ENCODE measurements at regions not wholly inside any gene's neighbourhood (a gene's known extent, or its start where the extent isn't known, plus 50 kb on each side); places are given as distances from the start of the nearest gene placed in this dataset.
A peak's percentile ranks its signal among the peaks of the same experiment; 100 is the strongest.

DNA sequence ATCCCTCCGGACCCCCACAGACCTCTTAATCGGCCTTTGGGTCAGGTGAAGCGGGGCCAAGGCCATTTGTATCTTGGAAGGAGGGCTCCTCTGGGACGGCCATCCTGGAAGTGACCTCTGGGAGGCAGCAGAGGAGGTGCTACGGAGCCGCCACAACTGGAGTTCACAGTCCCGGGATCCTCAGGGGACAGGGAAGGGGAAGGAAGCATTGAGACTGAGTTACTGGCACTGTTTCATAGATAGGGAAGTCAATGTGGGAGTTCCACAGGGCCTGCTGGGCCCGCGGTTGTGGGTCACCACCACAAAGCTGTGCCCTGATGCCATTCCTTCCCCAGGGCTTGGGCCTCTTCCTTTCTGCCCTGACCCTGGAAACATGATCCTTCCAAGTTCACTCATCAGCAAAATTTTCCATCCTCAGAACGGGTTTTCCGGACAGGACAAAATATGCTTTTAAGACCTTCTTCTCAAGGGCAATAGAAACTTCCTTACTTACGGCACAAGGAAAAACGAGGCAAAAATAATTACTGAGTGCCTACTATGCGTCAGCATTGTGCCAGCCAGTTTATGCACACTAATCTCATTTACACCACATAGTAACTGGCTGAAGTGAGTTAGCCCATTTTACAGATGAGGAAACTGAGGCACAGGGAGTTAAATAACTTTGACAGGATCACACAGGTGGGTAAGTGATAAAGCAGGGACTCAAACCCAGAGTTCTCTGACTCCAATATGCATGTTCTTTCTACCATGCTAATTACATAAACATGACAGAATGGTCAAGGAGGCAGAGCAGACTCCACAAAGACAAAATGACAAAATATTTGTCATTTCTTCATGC lies 143.8 kb downstream of the UNC5CL start:
- peaks cover 6% of the 10 kb centered on the region for H3K4me1 Mint-ChIP-seq (ENCODE audit: low read depth)
- H3K4me3 Mint-ChIP-seq (ENCODE audit: unreplicated experiment) = no peak overlapping the region
- no peak overlapping the region for H3K27ac Mint-ChIP-seq (ENCODE audit: unreplicated experiment)
- H3K36me3 Mint-ChIP-seq (ENCODE audit: low read depth) = peaks cover 2% of the 10 kb centered on the region
- H3K9me3 Mint-ChIP-seq (ENCODE audit: low read depth) = no peaks in the 10 kb centered on the region
- TF ChIP-seq, protein P1, sequence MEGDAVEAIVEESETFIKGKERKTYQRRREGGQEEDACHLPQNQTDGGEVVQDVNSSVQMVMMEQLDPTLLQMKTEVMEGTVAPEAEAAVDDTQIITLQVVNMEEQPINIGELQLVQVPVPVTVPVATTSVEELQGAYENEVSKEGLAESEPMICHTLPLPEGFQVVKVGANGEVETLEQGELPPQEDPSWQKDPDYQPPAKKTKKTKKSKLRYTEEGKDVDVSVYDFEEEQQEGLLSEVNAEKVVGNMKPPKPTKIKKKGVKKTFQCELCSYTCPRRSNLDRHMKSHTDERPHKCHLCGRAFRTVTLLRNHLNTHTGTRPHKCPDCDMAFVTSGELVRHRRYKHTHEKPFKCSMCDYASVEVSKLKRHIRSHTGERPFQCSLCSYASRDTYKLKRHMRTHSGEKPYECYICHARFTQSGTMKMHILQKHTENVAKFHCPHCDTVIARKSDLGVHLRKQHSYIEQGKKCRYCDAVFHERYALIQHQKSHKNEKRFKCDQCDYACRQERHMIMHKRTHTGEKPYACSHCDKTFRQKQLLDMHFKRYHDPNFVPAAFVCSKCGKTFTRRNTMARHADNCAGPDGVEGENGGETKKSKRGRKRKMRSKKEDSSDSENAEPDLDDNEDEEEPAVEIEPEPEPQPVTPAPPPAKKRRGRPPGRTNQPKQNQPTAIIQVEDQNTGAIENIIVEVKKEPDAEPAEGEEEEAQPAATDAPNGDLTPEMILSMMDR (IDR thresholded peaks at IDR 0.05) = peak; percentile 79
- DNase-seq (ENCODE audit: low spot score) = no peak
- peaks cover 49% of the 10 kb centered on the region for H3K27me3 Mint-ChIP-seq (ENCODE audit: low read depth)

DNA sequence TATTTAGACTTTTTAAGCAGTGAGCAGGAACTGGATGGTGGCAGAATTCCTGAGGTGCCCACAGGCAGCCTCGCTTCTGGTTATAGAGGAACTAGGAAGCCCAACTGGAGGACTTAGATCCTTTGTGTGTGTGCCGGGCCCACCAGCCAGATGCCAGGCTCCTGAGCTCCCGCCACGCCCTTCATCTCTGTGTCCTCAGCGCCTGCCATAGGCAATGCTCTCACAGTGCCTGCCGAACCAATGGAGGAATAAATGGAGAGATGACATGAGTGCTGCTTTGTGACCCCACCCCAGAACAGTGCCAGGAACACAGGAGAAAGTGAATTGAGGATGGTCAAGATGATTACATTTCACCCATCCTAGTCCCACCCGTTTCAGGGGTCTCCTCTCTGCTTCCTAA lies 146.0 kb downstream of the UNC5CL start:
- no peak overlapping the region for H3K27ac Mint-ChIP-seq (ENCODE audit: unreplicated experiment)
- no peaks in the 10 kb centered on the region for H3K9me3 Mint-ChIP-seq (ENCODE audit: low read depth)
- H3K4me1 Mint-ChIP-seq (ENCODE audit: low read depth) = peaks cover 6% of the 10 kb centered on the region
- H3K36me3 Mint-ChIP-seq (ENCODE audit: low read depth) = peaks cover 2% of the 10 kb centered on the region
- TF ChIP-seq, protein P1 (IDR thresholded peaks at IDR 0.05) = no peak
- H3K27me3 Mint-ChIP-seq (ENCODE audit: low read depth) = peaks cover 59% of the 10 kb centered on the region
- no peak overlapping the region for H3K4me3 Mint-ChIP-seq (ENCODE audit: unreplicated experiment)
- DNase-seq (ENCODE audit: low spot score) = no peak

GRCh38 chr6:40892223-40892622 lies 146.8 kb downstream of the UNC5CL start:
- H3K4me1 Mint-ChIP-seq (ENCODE audit: low read depth) = peaks cover 6% of the 10 kb centered on the region
- H3K4me3 Mint-ChIP-seq (ENCODE audit: unreplicated experiment) = no peak overlapping the region
- TF ChIP-seq, protein P1 (IDR thresholded peaks at IDR 0.05) = no peak
- no peaks in the 10 kb centered on the region for H3K9me3 Mint-ChIP-seq (ENCODE audit: low read depth)
- H3K27ac Mint-ChIP-seq (ENCODE audit: unreplicated experiment) = no peak overlapping the region
- peaks cover 2% of the 10 kb centered on the region for H3K36me3 Mint-ChIP-seq (ENCODE audit: low read depth)
- no peak for DNase-seq (ENCODE audit: low spot score)
- peaks cover 54% of the 10 kb centered on the region for H3K27me3 Mint-ChIP-seq (ENCODE audit: low read depth)

GRCh38 chr6:40891686-40892085 lies 147.3 kb downstream of the UNC5CL start:
- TF ChIP-seq, protein P1 (IDR thresholded peaks at IDR 0.05) = no peak
- Mint-ChIP-seq H3K36me3 (ENCODE audit: low read depth) (peaks cover 2% of the 10 kb centered on the region), H3K27ac (ENCODE audit: unreplicated experiment) (no peak overlapping the region), H3K4me1 (ENCODE audit: low read depth) (peaks cover 6% of the 10 kb centered on the region), H3K9me3 (ENCODE audit: low read depth) (no peaks in the 10 kb centered on the region), H3K27me3 (ENCODE audit: low read depth) (peaks cover 52% of the 10 kb centered on the region), H3K4me3 (ENCODE audit: unreplicated experiment) (no peak overlapping the region)
- no peak for DNase-seq (ENCODE audit: low spot score)

GRCh38 chr6:40891131-40891530 lies 147.9 kb downstream of the UNC5CL start:
- H3K9me3 Mint-ChIP-seq (ENCODE audit: low read depth) = no peaks in the 10 kb centered on the region
- DNase-seq (ENCODE audit: low spot score) = no peak
- peaks cover 55% of the 10 kb centered on the region for H3K27me3 Mint-ChIP-seq (ENCODE audit: low read depth)
- peaks cover 2% of the 10 kb centered on the region for H3K36me3 Mint-ChIP-seq (ENCODE audit: low read depth)
- no peak overlapping the region for H3K27ac Mint-ChIP-seq (ENCODE audit: unreplicated experiment)
- TF ChIP-seq, protein P1 (IDR thresholded peaks at IDR 0.05) = no peak
- peaks cover 6% of the 10 kb centered on the region for H3K4me1 Mint-ChIP-seq (ENCODE audit: low read depth)
- H3K4me3 Mint-ChIP-seq (ENCODE audit: unreplicated experiment) = no peak overlapping the region

Measured in chondrocyte (in vitro differentiated cells).